GM12891 (cell line): ENCODE measurements at regions not wholly inside any gene's neighbourhood (a gene's known extent, or its start where the extent isn't known, plus 50 kb on each side); places are given as distances from the start of the nearest gene placed in this dataset.

Experiments
- POLR2A ChIP-seq: IDR thresholded peaks from 2 replicates; pipeline ENCODE4 v1.6.1; 2011; ENCODE audit warnings: low read depth, low read length, control low read depth
- POLR2AphosphoS5 ChIP-seq: IDR thresholded peaks from 2 replicates; pipeline ENCODE4 v1.6.1; 2011; ENCODE audit warnings: low read depth, low read length, control low read depth
- TAF1 ChIP-seq: IDR thresholded peaks from 2 replicates; pipeline ENCODE4 v1.6.1; 2011; ENCODE audit warnings: low read depth, low read length, control low read depth

DNA sequence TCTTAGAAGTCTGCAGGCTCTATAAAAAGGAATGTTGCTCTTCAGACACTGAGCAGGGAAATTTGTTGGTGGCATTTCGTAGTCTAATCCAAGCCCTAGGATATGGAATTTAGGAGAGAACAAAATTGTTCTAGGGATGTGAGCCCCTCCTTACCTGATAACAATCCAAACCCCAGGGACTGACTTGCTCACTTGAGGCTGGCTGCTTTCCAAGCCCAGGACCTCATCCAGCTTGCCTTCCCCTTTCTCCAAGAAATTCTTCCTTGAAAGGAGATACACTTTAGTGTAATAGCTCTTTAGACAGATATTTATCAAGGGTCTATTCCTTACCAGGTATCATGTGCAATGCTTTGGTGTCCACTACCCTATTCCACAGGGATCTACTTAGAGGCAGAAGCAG, 279.8 kb downstream of the C1D start:
- no peak for TF ChIP-seq POLR2A
- TF ChIP-seq TAF1: no peak
- no peak for TF ChIP-seq POLR2AphosphoS5
